HG03108 (cell line): ENCODE measurements at regions not wholly inside any gene's neighbourhood (a gene's known extent, or its start where the extent isn't known, plus 50 kb on each side); places are given as distances from the start of the nearest gene placed in this dataset.

Experiments
- ATAC-seq: cut with Tn5 transposase; IDR thresholded peaks from one replicate; pipeline ENCODE4 v1.9.1; 2021; ENCODE audit warnings: moderate library complexity; ENCODE audit not compliant: unreplicated experiment

GRCh38 chrX:98516120-98516519 lies 1632.4 kb downstream of the RPA4 start:
- no peak for ATAC-seq

GRCh38 chrX:98523026-98523425 lies 1639.3 kb downstream of the RPA4 start:
- ATAC-seq = no peak

GRCh38 chrX:98523521-98523920 lies 1639.8 kb downstream of the RPA4 start:
- no peak for ATAC-seq

DNA sequence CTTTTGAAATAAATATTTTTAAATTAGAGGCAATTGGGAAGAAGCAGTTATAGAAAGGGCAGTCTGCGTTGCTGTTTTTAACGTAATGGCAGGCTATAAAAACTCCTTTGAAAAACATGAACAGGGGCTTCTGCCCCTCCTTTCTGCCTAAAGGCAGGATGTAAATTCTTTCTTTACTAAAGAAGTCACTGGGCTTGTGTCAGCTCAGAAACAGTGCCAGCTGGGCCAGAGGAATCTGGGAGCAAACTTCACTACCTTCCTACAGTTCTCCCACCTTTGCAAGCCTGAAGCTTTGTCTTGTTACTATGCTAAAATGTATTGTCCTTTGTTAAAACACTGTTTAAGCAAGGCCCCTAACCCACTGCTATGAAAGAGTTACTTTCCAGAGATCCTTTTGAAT lies 1664.8 kb downstream of the RPA4 start:
- ATAC-seq = no peak

- ATAC-seq = no peak
Measured at GRCh38 chrX:98568795-98569194, 1685.1 kb downstream of the RPA4 start.

DNA sequence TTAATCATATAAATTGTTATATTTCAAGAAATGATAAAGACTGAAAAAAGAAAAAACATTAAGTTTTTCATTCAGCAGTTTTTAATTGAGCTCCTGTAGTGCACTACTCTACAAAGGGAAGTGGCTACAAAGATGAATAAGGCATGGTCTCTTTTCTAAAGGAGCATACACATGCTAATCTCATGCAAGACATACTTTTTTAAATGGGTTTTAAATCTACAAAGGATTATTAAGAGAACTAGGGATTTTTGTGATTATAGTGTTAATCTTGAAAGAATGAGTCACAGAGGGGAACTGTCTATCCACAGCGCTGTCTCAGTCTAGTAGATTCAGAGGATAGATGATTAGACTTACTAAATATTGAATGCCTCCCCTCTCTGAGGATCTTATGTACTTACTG lies 1722.2 kb downstream of the RPA4 start:
- no peak for ATAC-seq

DNA sequence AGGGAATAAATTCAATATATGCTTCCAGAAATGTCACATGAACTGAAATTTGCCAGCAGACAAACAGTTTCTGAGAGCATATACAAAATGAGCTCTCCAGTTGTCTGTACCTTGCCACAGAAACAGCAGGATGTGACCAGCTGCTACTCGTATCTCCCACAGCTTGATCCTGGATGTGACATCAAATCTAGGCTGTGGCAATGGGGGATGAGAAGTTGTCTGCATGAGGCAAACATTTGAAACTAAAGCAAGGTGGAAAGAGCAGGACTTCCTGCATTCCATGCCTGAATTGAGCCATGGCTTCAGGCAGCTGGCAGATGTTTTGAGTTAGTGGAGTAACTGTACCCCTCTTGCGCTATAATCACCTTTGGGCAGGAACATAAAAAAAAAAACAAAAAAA lies 1724.0 kb downstream of the RPA4 start:
- no peak for ATAC-seq

DNA sequence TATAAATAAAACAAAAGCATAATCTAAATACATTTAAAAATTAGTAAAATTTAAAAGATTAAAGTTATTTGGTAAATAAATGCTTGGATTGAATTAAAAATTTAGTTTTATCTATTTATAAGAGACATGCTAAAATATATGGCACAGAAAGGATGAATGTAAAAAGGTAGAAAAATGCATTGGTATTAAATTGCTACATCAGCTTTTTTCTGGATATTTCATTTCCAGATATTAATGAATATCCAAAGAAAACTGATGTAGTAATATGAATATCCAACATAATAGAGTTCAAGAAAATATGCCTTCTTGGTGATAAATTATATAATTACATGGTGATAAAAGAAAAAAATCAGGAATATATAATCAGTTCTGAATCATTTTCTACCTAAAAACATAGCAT lies 1743.9 kb downstream of the RPA4 start:
- ATAC-seq = no peak

- ATAC-seq = no peak
Measured at GRCh38 chrX:98637451-98637850, 1753.7 kb downstream of the RPA4 start.

DNA sequence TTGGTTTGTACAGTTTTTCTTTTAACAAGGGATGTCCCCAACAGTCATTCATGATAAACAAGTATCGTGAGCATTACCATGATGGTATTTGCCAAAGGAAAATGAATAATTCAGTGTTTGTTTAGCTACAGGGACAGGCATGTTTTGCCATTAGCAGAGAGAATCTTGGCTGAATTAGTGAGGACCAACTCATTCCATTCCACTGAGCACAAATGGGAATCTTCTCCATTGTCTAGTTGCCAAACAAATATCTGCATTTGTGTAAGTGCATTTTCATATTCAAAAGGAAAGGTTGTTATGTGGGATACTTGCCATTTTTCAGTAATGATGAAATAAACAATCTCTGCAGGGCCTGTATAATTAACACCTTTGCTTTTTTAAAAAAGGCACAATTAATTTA lies 1762.6 kb downstream of the RPA4 start:
- no peak for ATAC-seq

- no peak for ATAC-seq
Measured at GRCh38 chrX:98654565-98654964, 1755.5 kb downstream of the PCDH19 start.
